ENCODE measurements at regions not wholly inside any gene's neighbourhood (a gene's known extent, or its start where the extent isn't known, plus 50 kb on each side); places are given as distances from the start of the nearest gene placed in this dataset.

- TF ChIP-seq CTCF (IDR thresholded peaks at IDR 0.05) (no peak), EZH2phosphoT487 (IDR thresholded peaks at IDR 0.05) (no peak), EZH2 (IDR thresholded peaks at IDR 0.05) (no peak)
Measured at GRCh38 chr10:128298587-128298986, 172.4 kb upstream of the MKI67 start.
